ENCODE measurements at regions not wholly inside any gene's neighbourhood (a gene's known extent, or its start where the extent isn't known, plus 50 kb on each side); places are given as distances from the start of the nearest gene placed in this dataset.

DNA sequence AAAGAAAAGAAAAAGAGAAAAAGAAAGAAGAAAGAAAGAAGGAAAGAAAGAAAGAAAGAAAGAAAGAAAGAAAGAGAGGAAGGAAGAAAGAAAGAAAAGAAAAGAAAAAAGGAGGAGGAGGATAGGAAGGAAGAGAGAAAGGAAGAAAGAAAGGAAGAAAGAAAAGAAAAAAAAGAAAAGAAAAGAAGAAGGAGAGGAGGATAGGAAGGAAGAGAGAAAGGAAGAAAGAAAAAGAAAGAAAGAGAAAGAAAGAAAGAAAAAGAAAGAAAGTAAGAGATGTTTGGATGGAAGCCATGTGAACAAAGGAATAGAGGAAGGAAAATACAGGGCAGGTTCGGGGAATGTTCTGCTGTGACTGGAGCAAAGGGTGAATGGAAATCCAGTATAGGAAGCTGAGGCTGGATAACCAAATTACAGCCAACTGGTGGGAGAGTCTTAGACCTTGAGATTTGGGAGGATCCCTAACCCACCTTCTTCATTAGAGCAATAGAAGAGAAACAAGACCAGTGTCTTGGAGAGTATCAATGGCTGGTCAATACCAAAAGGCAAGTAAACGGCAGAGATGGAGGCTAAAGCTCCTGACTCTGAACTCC is 94.9 kb downstream of the RASSF10 start:
- TF ChIP-seq POLR2A (IDR thresholded peaks at IDR 0.05; ENCODE audit: low read length) (no peak), GATA1 (IDR thresholded peaks at IDR 0.05; ENCODE audit: low read depth, low read length) (no peak)

Measured in erythroblast (primary cell).